Hindlimb muscle (tissue), 1 donor: ENCODE measurements at regions not wholly inside any gene's neighbourhood (a gene's known extent, or its start where the extent isn't known, plus 50 kb on each side); places are given as distances from the start of the nearest gene placed in this dataset.
A peak's percentile ranks its signal among the peaks of the same experiment; 100 is the strongest.
"Not testable (repeated sequence)": the region's sequence is repeated elsewhere in the genome, so short reads cannot be mapped to it uniquely, and the experiment has no call there.

ENCODE experiments used
- DNase-seq: peaks from one replicate; pipeline ENCODE4 v3.0.0-alpha.2; 2013

GRCh38 chr2:239724194-239724849 lies 300.8 kb downstream of the NDUFA10 start:
- peak; percentile 58 for DNase-seq

DNA sequence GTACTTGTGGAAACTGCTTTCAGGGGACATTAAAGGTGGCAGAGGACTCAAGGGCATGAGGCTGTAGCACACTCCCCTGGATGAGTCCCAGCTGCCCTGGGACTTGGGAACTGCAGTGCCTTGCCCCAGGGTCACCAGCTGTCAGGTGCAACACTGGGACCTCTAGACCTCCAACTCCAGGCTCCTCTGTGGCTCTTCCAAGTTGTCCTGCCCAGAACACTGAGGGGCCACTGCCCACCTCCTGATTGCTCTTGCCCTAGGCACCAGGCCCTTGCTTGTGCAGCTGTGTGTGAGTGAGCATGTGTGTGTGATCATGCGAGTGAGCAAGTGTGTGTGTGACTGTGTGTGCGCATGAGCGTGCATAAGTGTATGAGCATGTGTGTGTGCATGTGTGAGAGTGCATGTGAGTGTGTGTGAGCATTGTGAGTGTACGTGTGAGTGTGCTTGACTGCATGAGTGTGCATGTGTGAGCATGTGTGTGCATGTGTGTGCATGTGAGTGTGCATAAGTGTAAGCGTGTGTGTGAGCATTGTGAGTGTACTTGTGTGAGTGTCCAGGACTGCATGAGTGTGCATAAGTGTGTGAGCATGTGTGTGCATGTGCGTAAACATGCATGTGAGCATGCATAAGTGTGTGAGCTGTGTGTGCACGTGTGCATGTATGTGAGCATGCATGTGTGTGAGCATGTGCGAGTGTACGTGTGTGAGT lies 301.5 kb downstream of the NDUFA10 start:
- no peak for DNase-seq

GRCh38 chr2:239722760-239723470 lies 302.2 kb downstream of the NDUFA10 start:
- no peak for DNase-seq

DNA sequence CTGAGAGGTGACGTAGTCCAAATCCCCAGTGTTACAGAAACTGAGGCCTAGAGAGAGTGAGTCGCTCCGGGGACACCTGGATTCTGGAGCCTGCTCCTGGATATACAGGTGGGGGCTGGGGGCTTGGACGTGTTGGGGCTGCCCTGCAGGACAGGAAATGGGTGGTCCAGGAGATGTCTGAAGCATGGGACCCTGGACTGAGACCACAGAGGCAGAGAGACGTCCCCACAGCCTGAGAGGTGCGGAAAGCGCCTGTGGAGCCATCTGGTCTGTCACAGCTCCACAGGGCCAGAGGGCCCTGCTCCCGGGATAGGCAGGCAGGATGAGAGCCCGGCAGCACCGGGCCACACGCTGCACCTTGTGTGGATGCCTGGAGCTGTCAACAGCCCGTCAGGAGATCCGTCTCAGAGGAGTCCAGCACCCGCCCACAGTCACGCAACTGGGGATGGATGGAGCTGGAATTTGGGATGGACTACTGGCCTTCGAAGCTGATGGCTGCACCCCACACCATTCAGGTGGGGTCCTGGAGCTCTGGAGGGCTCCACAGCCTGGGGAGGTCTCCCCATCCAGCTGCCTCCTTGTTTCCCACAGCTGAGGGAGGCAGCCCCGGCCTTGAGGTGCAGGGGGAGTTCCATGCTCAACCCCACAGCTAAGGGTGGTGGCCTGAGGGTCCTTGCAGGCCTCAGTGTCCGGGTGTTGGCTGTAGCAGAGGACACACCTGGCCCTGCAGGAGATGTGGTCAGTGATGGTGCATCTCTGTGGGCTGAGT lies 303.0 kb downstream of the NDUFA10 start:
- DNase-seq: no peak

DNA sequence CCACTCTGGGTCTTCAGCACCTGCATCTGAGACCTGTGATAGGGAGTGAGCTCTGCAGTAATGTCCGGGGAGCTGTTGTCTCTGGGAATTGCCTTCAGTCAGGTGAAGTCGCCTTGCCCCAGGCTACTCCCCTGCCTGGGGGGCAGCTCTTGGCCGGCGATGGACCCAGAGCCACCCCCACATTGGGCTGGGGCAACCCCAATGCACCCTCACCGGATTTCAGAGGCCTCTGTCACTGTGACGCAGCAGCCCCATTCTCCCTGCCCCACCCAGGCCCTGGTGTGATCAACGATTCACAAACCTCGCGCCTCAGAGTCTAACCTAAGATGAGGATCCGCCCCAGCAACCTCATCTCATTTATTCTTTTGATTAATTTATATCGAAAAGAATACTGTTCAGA lies 303.6 kb downstream of the NDUFA10 start:
- DNase-seq: no peak

DNA sequence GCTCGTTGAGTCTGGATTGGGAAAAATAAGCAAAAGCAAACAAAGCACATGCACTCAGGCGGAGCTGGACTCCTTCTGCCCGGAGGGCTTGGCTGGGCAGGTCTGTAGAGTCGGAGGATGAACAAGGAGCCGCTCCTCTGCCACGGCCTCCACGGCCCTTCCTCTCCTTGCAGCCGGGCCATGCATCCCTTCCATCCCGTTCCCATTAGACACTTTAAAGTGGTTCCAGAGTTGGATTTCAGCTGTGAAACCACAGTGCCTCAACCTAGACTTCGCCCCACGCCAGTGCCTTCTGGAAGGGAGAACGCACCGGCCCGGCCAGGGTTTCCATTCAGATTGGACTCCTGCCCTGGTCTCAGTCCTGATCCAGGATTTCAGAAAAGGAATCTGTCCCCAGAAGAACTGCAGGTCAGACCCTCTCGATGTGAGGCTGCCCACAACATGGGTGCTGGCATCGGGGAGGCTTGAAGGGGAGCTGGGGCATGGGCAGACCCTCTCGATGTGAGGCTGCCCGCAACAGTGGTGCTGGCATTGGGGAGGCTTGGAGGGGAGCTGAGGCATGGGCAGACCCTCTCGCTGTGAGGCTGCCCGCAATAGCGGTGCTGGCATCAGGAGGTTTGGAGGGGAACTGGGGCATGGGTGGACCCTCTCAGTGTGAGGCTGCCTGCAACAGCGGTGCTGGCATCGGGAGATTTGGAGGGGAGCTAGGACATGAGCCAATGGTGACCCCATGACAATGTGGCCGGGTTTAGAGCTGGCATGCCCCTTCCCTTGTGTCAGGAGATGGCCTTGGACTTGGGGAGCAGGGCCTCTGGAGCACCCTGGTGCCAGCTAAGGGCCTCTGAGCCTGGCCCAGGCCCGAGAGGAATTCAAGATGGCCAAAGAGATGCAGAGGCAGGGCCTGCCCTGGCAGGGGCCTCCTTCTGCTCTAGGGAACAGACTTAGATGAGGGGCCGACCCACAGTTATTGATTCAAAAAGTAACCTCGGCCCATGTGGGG lies 304.5 kb downstream of the NDUFA10 start:
- DNase-seq: no peak

GRCh38 chr2:239719791-239720360 lies 305.3 kb downstream of the NDUFA10 start:
- DNase-seq: no peak

- not testable (repeated sequence) for DNase-seq
These were observed 306.2 kb downstream of the NDUFA10 start for GRCh38 chr2:239718991-239719390.

- DNase-seq: no peak
These were observed 307.4 kb downstream of the NDUFA10 start for GRCh38 chr2:239717706-239718105.

DNA sequence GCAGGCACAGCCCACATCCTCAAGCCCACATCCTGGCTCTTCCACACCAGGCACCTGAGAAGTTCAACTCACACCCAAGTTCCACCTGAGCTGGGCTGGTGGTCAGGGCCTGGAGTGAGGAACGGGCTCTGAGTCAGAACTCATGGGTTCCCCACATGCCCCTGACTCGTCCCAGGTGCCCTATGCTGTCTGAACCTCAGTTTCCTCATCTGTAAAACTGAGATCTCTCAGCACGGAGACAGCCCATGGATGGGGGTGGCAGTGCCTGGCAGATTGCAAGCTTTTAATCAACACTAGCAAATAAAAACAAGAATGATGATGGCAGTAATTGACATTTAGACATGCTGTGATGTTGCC lies 307.8 kb downstream of the NDUFA10 start:
- no peak for DNase-seq

DNA sequence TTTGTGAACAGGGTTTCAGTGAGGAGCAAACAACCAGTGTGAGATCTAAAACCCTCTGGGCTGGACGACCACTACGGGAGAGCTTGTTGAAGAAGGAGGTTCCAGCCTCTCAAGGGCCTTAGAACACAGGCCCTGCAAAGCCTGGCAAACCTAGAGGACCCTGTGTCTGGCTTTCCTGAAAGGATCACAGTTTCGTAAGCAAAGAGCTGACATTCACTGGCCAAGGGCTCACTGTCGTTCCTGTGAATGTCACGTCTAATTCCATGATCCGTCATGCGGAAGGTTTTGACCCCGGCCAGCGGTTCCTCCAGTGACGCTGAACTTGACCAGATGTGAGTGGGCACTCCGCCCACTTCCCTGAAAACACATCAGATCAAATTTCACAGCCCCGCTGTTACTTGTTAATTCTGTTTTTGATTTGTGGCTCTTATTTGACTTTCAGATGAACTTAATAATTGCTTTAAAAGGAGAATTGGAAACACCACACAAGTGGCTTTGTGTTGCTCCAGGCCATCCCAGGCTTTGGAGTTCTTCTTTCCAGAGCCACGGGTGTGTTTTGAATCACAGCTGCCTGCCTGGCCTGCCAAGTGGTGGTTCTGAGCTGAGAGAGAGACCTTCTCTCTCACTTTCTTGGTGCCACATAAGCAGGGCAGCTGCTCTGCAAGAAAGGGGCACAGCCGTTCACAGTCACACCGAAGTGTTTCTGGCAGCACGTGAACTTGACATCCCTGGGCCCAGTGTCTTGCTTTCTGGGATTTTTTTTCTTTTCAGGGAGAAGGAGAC lies 308.4 kb downstream of the NDUFA10 start:
- DNase-seq: peak; percentile 84

DNA sequence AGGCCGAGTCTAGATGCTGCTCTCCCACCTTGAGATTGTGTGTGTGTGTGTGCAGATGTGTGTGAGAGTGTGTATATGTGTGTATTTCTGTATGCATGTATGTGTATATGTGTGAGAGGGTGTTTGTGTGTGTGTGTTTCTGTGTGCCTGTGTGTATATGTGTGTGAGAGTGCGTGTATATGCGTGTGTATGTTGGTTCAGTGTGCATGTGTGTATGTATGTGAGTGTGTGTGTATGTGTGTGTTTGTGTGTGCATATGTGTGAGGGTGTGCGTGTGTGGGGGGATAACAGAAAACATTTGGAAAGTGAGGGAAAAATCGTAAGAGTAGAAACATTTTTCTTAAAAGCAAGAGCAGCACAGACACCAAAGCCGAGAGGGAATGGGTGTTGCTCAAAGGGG lies 309.1 kb downstream of the NDUFA10 start:
- no peak for DNase-seq

GRCh38 chr2:239715606-239716005 lies 309.5 kb downstream of the NDUFA10 start:
- no peak for DNase-seq

DNA sequence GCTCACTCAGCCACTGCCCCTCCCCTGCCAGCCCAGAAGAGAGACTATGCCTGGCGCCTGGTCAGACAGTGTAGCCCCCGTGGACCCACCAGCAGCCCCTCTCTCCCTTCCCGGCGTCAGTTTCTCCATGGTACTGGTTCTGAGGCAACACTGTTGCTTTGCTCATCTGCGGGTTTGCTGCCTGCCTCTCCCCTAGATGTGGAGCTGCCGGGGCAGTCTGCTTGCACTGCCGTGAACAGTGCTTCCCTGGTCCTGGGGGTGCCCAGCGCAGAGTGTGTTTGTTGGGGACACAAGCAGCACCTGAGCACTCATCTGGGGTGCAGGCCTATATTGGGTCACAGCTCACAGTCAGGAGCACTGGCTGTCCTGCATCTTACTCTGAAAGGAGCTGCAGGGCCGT lies 309.9 kb downstream of the NDUFA10 start:
- DNase-seq: no peak

GRCh38 chr2:239714116-239714515 lies 311.0 kb downstream of the NDUFA10 start:
- no peak for DNase-seq

GRCh38 chr2:239712755-239713154 lies 311.9 kb upstream of the HDAC4 start:
- DNase-seq: no peak

- no peak for DNase-seq
These were observed 311.2 kb upstream of the HDAC4 start for GRCh38 chr2:239711911-239712570.

DNA sequence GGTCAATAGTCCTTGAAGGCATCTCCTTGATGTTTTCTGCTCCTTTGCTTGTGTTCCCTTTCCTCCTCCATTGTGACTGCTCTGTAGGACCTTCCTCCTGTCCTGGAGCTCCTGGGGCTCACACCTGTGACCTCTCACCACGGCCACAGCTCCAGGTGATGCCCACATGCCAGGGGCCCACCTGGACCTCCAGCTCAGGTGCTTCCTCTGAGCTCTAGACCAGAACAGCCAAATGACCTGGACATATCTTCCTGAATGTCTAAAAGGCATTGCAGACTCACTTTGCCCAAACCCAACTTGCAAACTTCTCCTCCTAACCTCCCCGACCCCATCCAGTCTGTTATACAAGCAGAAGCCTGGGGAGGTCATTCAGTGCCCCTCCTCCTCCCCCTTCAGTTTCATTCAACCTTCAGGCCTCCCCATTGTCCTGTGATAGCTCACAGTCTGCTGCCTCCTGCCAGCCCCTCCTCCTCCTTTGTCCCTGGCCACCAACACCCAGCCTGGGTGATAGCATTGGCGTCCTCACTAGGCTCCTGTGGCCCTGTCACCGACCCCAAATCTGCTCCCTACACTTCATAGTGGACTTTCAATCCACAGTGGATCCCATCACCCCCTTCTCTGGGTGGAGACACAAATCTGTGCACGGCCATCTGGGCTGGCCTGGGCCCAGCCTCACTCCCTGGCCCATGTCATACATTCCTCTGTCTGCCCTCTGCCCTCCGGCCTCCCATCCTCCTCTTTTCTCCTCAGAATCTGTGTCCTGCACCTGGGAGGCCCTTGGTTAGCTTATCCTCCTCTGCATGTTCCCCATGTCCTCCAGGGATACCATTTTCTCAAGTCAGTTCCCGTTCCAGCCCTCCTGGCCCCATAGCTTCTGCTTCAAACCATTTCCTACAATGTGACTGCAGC lies 310.4 kb upstream of the HDAC4 start:
- no peak for DNase-seq

DNA sequence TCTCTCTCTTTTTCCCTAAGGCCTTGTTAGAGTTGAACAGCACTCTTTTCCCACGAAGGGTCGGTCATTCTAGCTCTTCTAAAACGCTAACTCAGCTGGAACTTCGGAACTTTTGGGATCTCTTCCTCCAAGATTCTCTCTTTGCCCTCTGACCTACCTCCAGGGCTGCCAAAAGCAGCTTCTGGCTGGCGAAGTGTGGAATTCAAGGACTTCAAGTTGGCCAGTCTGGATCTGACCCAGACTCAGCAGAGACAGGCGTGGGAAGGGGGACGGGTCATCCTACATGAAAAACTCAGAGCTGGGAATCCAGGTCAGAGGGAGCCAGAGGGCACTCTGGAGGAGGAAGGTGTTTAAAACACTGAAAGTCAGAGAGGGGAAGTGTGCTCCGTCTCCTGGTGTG lies 305.5 kb upstream of the HDAC4 start:
- DNase-seq: no peak
